T47D (cell line): ENCODE measurements at regions not wholly inside any gene's neighbourhood (a gene's known extent, or its start where the extent isn't known, plus 50 kb on each side); places are given as distances from the start of the nearest gene placed in this dataset.
A peak's percentile ranks its signal among the peaks of the same experiment; 100 is the strongest.
"Not testable (repeated sequence)": the region's sequence is repeated elsewhere in the genome, so short reads cannot be mapped to it uniquely, and the experiment has no call there.

Source experiments
- DNase-seq, 2 experiments: peaks; one replicate each; pipeline versions ENCODE4 v3.0.0 to v3.0.0-alpha.2; 2011 to 2012; ENCODE audit warnings: low read depth in 1 of 2, low spot score in 1 of 2
- JUND ChIP-seq: IDR thresholded peaks from 2 replicates; pipeline ENCODE4 v1.6.1; 2012; ENCODE audit warnings: low read depth
- in situ Hi-C: cut with HindIII; loops from 2 replicates; pipeline ENCODE4 v1.10.0; 2016; ENCODE audit warnings: low sequenced_read_pairs, low pct_unique_long_range_greater_than_20kb

DNA sequence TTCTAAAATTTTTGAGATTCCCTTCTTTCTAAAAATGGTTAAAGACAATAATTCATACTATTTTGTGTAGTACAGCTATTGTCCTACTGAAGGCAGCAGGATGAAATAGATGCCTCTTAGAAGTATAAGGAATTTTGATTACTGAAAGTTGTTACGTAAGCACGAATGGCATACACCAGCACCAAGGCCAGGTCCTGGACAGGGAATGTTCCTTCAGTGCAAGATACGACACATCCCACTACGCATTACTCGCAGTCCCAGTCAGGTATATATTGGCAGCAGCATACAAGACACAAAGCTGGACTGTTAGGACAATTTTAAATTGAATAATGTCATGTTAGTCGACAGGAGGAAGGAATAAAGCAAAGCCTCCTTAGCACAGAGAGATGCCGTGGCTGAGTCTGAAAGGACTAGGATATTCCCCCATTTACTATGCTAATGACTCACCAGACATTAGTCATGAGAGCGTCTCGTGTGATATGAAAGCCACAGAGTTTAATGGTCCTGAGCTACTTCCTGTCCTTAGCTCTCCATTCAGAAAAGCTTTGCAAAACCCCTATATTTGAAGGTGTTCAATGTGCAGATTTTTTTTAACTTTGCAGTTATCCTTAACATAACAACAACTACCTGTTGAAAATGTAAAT, 504.3 kb downstream of the FAM133A start:
- peak in 1 of 2 experiments; percentile 0 for DNase-seq
- no peak for TF ChIP-seq JUND
- in situ Hi-C loops = no loop called here

DNA sequence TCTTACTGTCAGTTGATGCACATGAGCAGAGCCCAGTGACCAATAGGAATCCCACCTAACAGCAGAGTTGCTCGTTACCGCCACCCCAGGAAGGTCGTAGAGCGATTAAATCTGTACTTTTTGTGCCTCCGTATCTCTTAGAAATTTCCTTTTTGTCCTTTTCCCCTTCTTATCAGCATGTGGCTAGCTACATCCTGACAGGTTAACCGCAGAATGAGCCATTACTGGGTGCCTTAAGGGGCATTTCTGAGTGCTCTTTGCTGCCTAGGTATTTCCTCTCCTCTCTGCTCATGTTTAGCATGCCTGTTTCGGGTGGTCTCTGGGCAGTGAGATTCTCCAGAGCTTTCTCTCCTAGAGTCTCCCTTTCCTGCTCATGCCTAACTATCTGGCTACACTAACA, 530.5 kb downstream of the FAM133A start:
- TF ChIP-seq JUND = no peak
- in situ Hi-C loops = no loop called here
- DNase-seq = no peak

- in situ Hi-C loops = no loop called here
- TF ChIP-seq JUND = no peak
- DNase-seq = no peak
These were observed 542.7 kb downstream of the FAM133A start for GRCh38 chrX:94216738-94217137.

DNA sequence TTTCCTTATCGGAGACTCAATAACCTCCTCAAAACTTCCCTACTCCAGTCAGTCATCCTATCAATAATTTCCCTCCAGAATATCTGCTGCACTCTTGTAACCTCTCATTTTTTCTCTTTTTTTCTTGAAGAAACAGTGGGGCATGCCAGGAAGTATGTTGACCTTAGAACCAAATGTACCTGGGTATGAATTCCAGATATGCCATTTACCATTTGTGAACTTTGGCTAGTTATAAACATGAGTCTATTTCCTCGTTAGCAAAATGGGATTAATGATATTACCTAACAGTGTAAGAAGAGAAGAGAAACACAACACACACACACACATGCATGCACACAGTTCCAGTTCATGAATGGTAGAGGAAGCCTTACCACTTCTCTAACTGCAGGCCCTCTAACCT, 578.2 kb downstream of the FAM133A start:
- in situ Hi-C loops = no loop called here
- no peak for DNase-seq
- TF ChIP-seq JUND = no peak

GRCh38 chrX:94256396-94256795, 582.4 kb downstream of the FAM133A start:
- in situ Hi-C loops = no loop called here
- no peak for TF ChIP-seq JUND
- DNase-seq = no peak

- no peak for TF ChIP-seq JUND
- no peak for DNase-seq
- in situ Hi-C loops = no loop called here
These were observed 591.3 kb downstream of the FAM133A start for GRCh38 chrX:94265323-94265722.

DNA sequence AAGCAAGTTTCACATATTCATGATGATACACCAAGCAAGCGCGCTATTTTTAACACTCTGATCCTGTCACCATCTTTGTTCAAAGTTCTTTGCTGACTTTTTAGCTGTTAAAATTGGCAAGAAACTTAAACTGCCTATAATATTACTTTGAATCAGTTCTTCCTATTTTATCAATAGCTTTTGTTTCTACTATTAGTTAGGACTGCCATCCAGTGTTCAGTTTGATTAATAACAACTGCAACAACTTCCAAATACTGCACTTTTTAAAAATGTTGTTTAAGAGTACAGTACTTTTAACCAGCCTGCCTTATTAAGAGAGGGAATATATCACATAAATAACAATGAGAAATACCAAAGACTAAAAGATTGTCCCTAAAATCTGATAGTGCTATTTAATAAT, 614.3 kb downstream of the FAM133A start:
- peak in 1 of 2 experiments; percentile 1 for DNase-seq
- in situ Hi-C loops = no loop called here
- no peak for TF ChIP-seq JUND

GRCh38 chrX:94288972-94289371, 615.0 kb downstream of the FAM133A start:
- DNase-seq = no peak
- TF ChIP-seq JUND = no peak
- in situ Hi-C loops = no loop called here

DNA sequence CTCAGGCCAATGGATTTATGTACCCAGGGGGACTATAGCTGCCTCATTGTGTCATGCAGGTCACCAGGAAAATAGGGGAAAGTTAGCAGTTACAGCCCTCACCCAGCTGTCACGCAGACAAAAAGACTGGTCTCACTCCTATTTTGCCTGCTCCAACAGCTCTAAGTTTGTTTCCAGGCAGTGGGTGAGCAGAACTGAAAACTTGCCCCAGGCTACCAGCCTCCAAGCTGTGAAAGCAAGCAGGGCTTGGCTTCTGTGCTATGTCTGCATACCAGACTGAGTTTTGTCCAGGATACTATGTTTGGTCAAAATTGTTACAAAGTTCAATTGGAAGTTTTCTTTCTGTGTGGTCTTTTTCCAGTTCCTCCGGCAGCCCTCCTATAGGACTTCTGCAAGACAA, 628.4 kb downstream of the FAM133A start:
- no peak for TF ChIP-seq JUND
- in situ Hi-C loops = no loop called here
- DNase-seq = no peak

- no peak for TF ChIP-seq JUND
- no peak for DNase-seq
- in situ Hi-C loops = no loop called here
These were observed 655.2 kb downstream of the FAM133A start for GRCh38 chrX:94329182-94329581.

DNA sequence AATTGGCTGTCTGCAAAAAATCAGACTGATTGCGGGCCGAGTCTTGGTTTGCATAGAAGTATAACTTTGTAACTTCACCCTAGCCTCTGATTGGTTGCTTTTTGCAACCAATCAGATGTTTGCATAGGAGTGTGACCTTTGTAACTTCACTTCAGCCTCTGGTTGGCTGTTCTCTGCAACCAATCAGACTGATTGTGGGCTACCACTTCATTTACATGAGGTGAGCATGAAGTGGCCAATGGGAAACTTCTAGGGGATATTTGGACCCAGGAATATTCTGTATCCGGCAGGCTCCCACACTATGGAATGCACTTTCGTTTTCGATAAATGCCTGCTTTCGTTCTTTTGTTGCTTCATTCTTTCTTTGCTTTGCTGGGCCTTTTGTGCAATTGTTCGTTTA, 667.7 kb downstream of the FAM133A start:
- peak in 1 of 2 experiments; percentile 7 for DNase-seq
- in situ Hi-C loops = not testable (repeated sequence)

GRCh38 chrX:94361241-94361640, 687.2 kb downstream of the FAM133A start:
- no peak for TF ChIP-seq JUND
- peak in 1 of 2 experiments; percentile 3 for DNase-seq
- in situ Hi-C loops = no loop called here

DNA sequence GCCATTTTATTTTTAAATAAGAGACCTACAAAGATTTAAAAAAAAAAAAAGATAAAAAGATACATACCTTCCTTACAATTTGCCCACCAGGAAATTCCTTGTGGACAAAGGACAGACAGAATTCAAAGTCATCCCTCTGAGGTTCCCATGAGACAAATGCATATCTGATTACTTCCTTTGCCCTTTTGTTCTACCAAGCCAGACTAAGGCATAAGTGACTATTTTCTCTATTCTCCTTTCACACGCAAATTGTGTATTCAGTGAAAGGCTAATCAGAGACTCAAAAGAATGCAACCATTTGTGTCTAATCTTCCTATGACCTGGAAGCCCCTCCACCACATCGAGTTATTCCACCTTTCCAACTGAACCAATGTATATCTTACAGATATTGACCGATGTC, 691.7 kb downstream of the FAM133A start:
- in situ Hi-C loops = no loop called here
- TF ChIP-seq JUND = no peak
- DNase-seq = no peak

DNA sequence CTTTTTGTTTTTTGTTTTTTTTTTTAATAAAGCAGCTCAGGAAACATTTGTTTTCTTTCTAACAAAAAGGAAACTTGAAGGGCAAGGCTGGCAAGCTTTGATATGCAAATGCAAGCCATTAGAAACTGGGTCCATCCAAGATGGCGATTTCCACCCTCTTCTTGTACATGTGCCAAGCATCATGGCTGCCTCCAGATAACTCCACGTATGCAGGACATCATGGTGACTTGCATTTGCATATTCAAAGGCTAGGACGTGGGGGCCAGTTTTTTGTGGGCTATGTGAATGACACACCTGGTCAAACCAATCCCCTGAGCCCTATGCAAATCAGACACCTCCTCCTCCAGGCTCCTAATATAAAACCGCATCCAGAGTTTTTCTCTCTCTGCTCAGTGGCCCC, 692.6 kb downstream of the FAM133A start:
- DNase-seq = peak in 1 of 2 experiments; percentile 0
- no peak for TF ChIP-seq JUND
- in situ Hi-C loops = no loop called here
